DMS114 treated with DMSO at 0.1 percent for 48 hours (cell line): ENCODE measurements at regions not wholly inside any gene's neighbourhood (a gene's known extent, or its start where the extent isn't known, plus 50 kb on each side); places are given as distances from the start of the nearest gene placed in this dataset.
A peak's percentile ranks its signal among the peaks of the same experiment; 100 is the strongest.
"Not testable (repeated sequence)": the region's sequence is repeated elsewhere in the genome, so short reads cannot be mapped to it uniquely, and the experiment has no call there.

Experiments used
- DNase-seq: peaks from one replicate; lab custom pipeline; 2025; ENCODE audit not compliant: unreplicated experiment; lab: John Stamatoyannopoulos, UW

DNA sequence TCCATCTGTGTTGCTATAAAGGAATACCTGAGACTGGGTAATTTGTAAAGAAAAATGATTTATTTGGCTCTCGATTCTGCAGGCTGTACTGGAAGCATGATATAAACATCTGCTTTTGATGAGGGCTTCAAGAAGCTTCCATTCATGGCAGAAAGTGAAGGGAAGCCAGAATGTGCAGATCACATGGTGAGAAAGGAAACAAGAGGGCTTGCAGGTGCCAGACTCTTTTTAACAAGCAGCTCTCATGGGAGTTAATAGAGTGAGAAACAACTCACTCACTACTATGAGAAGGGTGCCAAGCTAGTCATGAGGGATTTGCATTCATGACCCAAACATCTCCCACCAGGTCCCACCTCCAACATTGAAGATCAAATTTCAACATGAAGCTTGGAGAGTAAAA is 247.2 kb downstream of the ZIC4 start:
- DNase-seq = no peak

GRCh38 chr3:147157631-147158030 is 248.7 kb downstream of the ZIC4 start:
- no peak for DNase-seq

- DNase-seq = not testable (repeated sequence)
These were observed 251.4 kb downstream of the ZIC4 start for GRCh38 chr3:147154988-147155387.

DNA sequence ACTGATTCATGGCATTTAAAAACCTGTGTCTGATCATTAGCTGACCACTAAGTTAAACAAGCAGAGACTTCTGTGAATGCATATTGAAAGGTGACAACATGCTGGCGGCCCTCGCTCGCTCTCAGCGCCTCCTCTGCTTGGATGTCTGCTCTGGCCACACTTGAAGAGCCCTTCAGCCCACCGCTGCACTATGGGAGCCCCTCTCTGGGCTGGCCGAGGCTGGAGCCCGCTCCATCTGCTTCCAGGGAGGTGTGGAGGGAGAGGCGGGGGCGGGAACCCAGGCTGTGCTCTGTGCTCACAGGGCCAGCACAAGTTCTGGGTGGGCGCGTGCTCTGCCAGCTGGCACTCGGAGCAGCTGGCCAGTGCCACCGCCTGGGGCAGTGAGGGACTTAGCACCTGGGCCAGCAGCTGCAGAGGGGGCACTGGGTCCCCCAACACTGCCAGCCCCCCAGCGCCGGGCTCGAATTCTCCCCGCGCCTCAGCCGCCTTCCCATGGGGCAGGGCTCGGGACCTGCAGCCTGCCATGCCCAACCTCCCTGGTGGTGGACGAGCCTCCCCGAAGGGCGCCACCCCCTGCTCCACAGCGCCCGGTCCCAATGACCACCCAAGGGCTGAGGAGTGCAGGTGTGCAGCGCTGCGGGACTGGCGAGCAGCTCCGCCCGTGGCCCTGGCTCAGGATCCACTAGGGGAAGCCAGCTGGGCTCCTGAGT is 252.4 kb downstream of the ZIC4 start:
- DNase-seq = no peak

GRCh38 chr3:147152476-147152875 is 253.9 kb downstream of the ZIC4 start:
- no peak for DNase-seq

DNA sequence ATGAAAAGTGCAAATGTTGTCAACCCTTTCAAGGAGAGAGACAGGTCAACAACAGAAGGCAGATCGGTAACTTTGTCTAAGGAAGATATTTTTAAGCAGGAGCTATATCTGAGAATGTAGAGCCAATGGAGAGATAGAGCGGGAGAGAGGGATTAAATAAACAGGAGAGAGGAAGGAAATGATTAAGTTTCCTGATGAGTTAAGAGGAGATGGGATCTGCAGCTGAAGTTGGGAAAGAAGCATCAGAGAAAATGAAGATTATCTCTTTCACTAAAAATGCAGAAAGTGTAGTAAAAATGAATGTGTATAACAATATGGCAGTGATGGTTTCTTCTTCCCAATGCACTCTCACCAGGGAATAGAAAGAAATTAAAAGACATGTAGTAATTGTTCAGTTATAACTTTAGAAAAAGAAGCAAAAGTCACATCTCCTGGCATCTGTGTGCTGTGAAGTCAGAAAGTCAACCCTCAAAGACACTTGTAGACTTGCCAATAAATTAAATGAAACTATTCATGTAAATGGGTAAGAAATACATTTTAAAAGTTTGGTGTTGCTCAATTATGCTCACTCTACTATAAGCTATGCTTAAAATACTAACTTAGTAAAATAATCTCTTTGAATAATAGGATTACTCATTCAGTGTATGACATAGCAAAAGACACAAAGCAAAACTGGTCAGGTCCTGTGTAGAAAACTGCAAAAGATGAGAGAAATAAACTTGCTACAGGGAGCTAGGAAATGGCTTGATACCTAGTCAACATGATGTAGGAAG is 264.6 kb downstream of the ZIC4 start:
- no peak for DNase-seq

DNA sequence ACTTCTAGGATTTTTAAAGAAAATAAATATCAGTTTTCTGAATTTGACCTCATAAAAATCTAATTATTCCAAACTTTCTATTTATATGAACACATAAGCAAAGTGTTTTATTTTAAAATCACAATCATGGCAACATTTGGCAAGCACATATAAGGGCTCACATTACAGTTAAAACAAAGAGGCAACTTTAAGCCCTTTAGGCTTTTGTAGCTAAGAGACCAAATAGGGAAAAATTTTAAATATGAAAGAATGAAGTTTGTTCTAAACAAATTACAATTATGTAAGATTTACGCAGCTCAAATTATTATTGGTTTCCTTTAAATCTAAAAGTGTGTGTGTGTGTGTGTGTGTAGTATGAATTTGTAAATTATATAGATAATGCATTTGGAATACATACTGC is 267.0 kb downstream of the ZIC4 start:
- no peak for DNase-seq

GRCh38 chr3:147132168-147132567 is 274.2 kb downstream of the ZIC4 start:
- DNase-seq = no peak

GRCh38 chr3:147130461-147130860 is 275.9 kb downstream of the ZIC4 start:
- no peak for DNase-seq

- DNase-seq = no peak
These were observed 276.7 kb downstream of the ZIC4 start for GRCh38 chr3:147129665-147130064.

GRCh38 chr3:147122350-147122749 is 284.0 kb downstream of the ZIC4 start:
- no peak for DNase-seq

- DNase-seq = peak; percentile 9
These were observed 286.4 kb downstream of the ZIC4 start for GRCh38 chr3:147119989-147120388.

DNA sequence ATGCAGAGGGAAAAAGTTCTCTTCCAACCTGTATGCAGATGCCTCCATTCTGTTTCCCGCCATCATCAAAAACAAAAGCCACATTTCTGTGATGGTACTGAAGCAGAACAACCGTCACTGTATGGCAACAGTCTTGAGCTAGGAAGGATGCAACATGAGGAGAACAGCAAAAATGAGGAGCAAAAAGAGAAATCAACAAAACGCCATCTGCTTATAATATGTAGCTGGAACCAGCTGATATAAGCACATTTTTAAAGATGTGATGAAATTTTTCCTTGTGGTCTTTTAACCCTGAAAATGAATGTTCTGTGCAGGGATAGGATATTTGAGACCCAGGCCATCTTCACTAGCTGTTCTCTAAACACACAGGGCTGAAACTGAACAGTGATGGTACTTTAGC is 287.0 kb downstream of the ZIC4 start:
- DNase-seq = no peak

DNA sequence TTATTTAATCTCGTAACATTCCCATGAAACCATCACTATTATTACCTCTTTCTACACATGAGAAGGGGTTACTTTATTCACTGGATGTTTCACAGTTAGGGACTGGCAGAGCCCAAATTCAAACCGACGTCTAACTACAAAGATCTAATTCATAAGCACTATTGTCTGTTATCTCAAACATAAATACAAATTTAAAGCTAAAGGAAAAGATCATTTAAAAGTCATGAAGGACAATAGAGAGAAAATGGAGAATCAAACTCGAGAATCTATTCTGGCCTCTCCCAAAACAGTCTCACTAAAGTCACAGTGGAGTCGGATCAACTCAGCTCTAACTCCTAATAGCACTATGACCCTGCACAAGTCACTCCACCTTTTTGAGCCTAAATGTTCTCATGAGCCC is 287.7 kb downstream of the ZIC4 start:
- no peak for DNase-seq

DNA sequence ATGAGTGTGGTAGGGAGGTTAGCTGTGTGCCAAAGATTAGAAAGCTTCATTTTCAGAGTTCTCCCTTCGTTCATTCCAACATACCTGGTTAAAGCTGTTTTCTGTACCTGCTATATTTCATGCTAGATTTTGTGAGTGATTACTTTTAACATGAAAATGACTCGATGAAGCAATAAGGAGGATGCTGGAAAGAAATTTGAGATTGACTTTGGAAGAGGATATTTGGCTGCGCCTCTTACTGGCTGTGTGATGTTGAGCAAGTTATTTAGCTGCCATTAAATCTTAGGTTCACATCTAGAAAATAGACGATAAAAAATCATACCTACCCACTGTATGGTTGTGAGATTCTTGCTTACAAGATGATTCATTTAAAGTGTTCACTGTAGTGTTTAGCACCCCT is 288.7 kb downstream of the ZIC4 start:
- DNase-seq = no peak

- DNase-seq = no peak
These were observed 292.9 kb downstream of the ZIC4 start for GRCh38 chr3:147113293-147114044.

- DNase-seq = no peak
These were observed 307.3 kb downstream of the ZIC4 start for GRCh38 chr3:147099076-147099475.

DNA sequence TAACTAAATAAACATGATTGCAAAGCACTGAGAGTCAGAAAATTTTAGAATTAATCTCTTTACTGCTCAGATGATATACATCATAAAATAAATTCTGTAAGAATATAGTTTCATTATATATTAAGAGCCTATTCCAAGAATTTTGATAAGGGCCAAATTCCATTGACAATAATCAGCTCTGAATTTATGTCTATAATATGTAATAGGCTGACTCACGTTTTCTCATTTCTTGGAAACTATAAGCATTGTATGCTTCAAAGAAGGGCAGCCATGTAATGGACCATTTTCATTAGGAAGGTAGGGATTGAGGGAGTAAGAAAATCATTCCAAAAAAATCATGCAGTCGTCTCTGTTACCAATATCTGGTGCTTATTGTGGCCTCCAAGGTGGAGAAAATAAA is 315.9 kb downstream of the ZIC4 start:
- no peak for DNase-seq

DNA sequence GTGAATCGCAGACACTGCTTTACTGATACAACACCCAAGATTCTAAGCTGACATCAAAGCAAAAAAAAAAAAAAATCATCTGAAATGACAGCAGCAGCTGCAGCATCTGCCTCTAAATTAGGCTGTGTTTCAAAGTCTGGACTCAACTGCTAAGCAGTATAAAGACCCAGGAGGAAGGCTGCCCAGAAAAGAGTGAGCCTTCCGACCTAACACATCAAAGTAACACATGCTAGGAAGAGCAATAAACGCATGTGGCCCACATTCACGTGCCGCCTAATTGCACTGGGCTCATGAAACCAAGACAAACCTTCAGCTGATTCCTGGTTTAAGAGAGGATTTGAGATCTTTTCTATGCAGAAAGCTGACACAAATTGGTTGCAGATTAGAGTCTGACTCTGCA is 317.1 kb downstream of the ZIC4 start:
- DNase-seq = no peak

GRCh38 chr3:147059500-147059899 is 346.8 kb downstream of the ZIC4 start:
- not testable (repeated sequence) for DNase-seq

DNA sequence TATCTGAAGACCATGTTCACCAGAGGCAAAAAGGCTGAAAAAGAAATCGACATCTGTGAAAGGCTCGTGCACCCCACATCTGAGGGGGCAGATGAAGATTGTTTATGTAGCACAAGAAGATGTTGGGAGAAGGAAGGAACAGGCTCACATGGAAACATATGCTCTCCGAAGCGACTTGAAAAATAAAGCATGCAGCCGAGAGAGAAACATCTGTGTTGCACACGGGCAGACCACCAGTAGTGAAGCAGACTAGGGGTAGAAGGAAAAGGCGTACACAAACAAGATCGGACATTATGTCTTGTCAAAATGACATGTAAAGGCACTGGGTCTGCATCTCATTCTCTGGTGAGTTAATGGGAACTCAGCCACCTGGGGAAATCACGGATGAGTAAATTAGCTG is 356.5 kb downstream of the ZIC4 start:
- no peak for DNase-seq

GRCh38 chr3:147049305-147049704 is 357.0 kb downstream of the ZIC4 start:
- no peak for DNase-seq
